C4-2B (cell line): ENCODE measurements at regions not wholly inside any gene's neighbourhood (a gene's known extent, or its start where the extent isn't known, plus 50 kb on each side); places are given as distances from the start of the nearest gene placed in this dataset.

Source experiments
- H3K27ac ChIP-seq: fragments of 450-650 bp; 2 replicates; pipeline ENCODE4 v1.5.1; 2017
- CTCF ChIP-seq: fragments of 450-650 bp; conservative IDR thresholded peaks from 2 replicates; pipeline ENCODE4 v1.5.1; 2017; ENCODE audit warnings: mild to moderate bottlenecking
- ZFX ChIP-seq: fragments of 450-650 bp; IDR thresholded peaks from 2 replicates; pipeline ENCODE4 v1.6.1; 2017

GRCh38 chr1:192936313-192937018 lies 122.7 kb downstream of the UCHL5 start:
- TF ChIP-seq ZFX, result no peak
- H3K27ac ChIP-seq, result no peak overlapping the region

DNA sequence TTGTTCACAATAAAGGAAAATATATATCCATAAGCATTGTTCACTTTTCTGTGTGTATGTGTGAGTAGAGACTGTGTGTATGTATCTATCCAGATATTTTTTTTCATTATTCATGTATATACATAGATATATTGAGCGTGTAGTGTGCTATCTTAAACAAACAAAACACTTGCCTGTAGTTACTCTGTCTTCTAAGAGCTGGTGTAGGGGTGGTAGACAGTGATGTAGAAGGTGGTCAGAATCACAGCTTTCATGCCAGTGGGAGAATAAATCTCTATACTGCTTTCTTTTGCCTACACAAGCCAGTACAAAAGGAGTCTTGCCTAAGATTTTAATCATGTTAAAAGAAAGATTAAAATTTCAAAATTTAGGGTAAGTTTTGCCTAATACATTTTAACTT lies 122.0 kb downstream of the UCHL5 start:
- no peak overlapping the region for H3K27ac ChIP-seq
- TF ChIP-seq CTCF (no peak), ZFX (no peak)

- TF ChIP-seq CTCF (no peak), ZFX (no peak)
- no peak overlapping the region for H3K27ac ChIP-seq
Observed at GRCh38 chr1:192939440-192939839, 119.7 kb downstream of the UCHL5 start.

DNA sequence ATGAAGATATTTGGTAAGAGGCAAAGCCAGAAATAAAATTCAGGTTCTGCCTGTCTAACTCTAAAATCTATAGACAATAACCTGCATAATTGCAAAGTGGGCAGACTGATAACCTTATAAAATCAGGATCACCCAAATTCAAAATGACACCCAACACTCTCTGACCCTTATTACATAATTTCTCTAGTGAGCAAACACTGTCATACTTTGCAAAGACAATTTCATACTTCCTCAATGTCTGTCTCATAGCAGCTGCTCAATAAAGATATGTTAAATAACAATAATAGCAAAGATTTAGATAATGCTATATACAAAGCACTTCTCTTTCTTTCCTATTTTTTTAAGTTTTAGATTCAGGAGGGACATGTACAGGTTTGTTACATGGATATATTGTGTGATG lies 118.5 kb downstream of the UCHL5 start:
- TF ChIP-seq CTCF (no peak), ZFX (no peak)

GRCh38 chr1:192941722-192942411 lies 117.3 kb downstream of the UCHL5 start:
- no peak overlapping the region for H3K27ac ChIP-seq
- no peak for TF ChIP-seq ZFX
- TF ChIP-seq CTCF, result no peak

More for the DNA sequence above, 118.5 kb downstream of the UCHL5 start:
- H3K27ac ChIP-seq, result no peak overlapping the region

- H3K27ac ChIP-seq, result no peak overlapping the region
- TF ChIP-seq ZFX (no peak), CTCF (no peak)
Observed at GRCh38 chr1:192943108-192943507, 116.1 kb downstream of the UCHL5 start.

DNA sequence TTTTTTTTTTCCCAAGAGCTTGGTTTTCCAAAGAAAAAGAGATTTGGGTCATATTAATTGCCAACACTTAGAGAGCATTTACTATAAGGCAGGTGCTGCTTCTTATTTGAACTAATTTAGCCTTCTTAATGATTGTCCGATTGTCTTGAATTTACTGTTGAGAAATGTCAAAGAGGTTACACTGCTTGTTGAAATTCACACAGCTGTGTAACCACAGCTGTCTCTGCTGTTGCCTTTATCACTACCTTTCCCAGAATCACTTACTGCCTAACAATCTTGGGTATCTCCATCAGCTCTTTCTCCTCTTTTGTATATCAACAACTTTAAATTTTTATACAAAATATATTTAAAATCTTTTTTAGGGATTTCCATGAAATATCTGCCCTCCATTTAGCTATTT lies 115.6 kb downstream of the UCHL5 start:
- TF ChIP-seq CTCF (no peak), ZFX (no peak)
- no peak overlapping the region for H3K27ac ChIP-seq
